ENCODE measurements at regions not wholly inside any gene's neighbourhood (a gene's known extent, or its start where the extent isn't known, plus 50 kb on each side); places are given as distances from the start of the nearest gene placed in this dataset.

DNA sequence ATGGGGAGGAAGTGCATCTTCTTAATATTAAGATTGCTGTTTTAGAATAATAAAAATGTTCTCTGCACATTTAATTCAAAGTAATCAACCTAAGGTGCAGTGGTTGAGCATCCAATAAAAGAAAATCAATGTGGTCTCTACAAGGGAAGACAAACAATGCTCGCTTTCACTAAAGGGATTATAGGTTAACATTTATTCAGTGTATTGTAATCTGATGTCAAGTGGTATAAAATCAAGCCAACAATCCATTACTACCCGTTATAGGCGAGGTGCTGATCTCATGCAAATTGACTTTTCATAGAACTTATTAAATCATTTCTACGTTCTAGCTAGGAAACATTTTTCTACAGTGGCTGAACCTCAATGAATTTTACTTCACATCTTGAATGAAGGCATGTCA lies 773.9 kb downstream of the NR2F1-AS1 start:
- TF ChIP-seq EZH2 (IDR thresholded peaks at IDR 0.05; ENCODE audit: low read depth, unreplicated experiment) (no peak), REST (IDR thresholded peaks at IDR 0.05; ENCODE audit: unreplicated experiment) (no peak), POLR2AphosphoS5 (IDR thresholded peaks at IDR 0.05; ENCODE audit: low read depth) (no peak), CREB1 (CRISPR knock-in tag; IDR thresholded peaks at IDR 0.05; ENCODE audit: low read depth) (no peak), EZH2phosphoT487 (IDR thresholded peaks at IDR 0.05; ENCODE audit: unreplicated experiment) (no peak), JUNB (IDR thresholded peaks at IDR 0.05; ENCODE audit: unreplicated experiment) (no peak), ZNF331 (CRISPR knock-in tag; IDR thresholded peaks at IDR 0.05; ENCODE audit: low read depth) (no peak), ZNF114 (CRISPR knock-in tag; IDR thresholded peaks at IDR 0.05) (no peak), NANOG (IDR thresholded peaks at IDR 0.05; ENCODE audit: borderline replicate concordance) (no peak), STAT1 (IDR thresholded peaks at IDR 0.05; ENCODE audit: unreplicated experiment) (no peak)
- TF ChIP-seq, protein P1, sequence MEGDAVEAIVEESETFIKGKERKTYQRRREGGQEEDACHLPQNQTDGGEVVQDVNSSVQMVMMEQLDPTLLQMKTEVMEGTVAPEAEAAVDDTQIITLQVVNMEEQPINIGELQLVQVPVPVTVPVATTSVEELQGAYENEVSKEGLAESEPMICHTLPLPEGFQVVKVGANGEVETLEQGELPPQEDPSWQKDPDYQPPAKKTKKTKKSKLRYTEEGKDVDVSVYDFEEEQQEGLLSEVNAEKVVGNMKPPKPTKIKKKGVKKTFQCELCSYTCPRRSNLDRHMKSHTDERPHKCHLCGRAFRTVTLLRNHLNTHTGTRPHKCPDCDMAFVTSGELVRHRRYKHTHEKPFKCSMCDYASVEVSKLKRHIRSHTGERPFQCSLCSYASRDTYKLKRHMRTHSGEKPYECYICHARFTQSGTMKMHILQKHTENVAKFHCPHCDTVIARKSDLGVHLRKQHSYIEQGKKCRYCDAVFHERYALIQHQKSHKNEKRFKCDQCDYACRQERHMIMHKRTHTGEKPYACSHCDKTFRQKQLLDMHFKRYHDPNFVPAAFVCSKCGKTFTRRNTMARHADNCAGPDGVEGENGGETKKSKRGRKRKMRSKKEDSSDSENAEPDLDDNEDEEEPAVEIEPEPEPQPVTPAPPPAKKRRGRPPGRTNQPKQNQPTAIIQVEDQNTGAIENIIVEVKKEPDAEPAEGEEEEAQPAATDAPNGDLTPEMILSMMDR (conservative IDR thresholded peaks at IDR 0.05; ENCODE audit: low read depth in 2 of 2) = no peak
- TF ChIP-seq, protein P2, sequence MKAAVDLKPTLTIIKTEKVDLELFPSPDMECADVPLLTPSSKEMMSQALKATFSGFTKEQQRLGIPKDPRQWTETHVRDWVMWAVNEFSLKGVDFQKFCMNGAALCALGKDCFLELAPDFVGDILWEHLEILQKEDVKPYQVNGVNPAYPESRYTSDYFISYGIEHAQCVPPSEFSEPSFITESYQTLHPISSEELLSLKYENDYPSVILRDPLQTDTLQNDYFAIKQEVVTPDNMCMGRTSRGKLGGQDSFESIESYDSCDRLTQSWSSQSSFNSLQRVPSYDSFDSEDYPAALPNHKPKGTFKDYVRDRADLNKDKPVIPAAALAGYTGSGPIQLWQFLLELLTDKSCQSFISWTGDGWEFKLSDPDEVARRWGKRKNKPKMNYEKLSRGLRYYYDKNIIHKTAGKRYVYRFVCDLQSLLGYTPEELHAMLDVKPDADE (IDR thresholded peaks at IDR 0.05) = no peak

Data from GM23338 (cell line).